ENCODE measurements at regions not wholly inside any gene's neighbourhood (a gene's known extent, or its start where the extent isn't known, plus 50 kb on each side); places are given as distances from the start of the nearest gene placed in this dataset.

DNA sequence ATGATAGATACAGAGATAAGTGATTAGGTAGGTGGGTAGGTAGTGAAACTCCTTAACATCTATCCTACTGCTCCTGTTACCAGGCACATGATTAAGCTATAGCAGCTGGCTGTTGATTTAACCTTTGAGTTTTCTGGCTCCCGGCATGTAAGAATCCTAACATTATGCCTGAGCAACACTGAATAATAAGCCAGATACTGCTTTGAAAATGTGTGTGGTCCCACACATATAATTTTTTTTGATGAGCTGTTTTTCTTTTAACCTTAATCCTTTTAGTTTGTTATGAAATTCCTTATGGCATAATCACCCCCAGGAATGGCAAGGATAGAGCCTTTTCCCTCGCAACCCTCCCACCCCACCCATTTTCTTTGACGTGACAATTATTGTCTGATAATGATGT lies 104.2 kb upstream of the NEUROD1 start:
- TF ChIP-seq, protein P1, sequence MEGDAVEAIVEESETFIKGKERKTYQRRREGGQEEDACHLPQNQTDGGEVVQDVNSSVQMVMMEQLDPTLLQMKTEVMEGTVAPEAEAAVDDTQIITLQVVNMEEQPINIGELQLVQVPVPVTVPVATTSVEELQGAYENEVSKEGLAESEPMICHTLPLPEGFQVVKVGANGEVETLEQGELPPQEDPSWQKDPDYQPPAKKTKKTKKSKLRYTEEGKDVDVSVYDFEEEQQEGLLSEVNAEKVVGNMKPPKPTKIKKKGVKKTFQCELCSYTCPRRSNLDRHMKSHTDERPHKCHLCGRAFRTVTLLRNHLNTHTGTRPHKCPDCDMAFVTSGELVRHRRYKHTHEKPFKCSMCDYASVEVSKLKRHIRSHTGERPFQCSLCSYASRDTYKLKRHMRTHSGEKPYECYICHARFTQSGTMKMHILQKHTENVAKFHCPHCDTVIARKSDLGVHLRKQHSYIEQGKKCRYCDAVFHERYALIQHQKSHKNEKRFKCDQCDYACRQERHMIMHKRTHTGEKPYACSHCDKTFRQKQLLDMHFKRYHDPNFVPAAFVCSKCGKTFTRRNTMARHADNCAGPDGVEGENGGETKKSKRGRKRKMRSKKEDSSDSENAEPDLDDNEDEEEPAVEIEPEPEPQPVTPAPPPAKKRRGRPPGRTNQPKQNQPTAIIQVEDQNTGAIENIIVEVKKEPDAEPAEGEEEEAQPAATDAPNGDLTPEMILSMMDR (IDR thresholded peaks at IDR 0.05): no peak
- no peak for TF ChIP-seq POLR2A (IDR thresholded peaks at IDR 0.05)
- no peak for TF ChIP-seq POLR2AphosphoS5 (IDR thresholded peaks at IDR 0.05)
